Osteocyte (in vitro differentiated cells): ENCODE measurements at regions not wholly inside any gene's neighbourhood (a gene's known extent, or its start where the extent isn't known, plus 50 kb on each side); places are given as distances from the start of the nearest gene placed in this dataset.
A peak's percentile ranks its signal among the peaks of the same experiment; 100 is the strongest.

Experiments used
- DNase-seq: peaks from one replicate; pipeline ENCODE4 v3.0.0; 2021; ENCODE audit warnings: mixed read lengths; ENCODE audit not compliant: unreplicated experiment; ENCODE audit errors: extremely low spot score
- H3K27ac Mint-ChIP-seq: one replicate; pipeline ENCODE4 v1.8.0; 2021; ENCODE audit warnings: mild to moderate bottlenecking, mixed read lengths; ENCODE audit not compliant: unreplicated experiment
- H3K27me3 Mint-ChIP-seq: one replicate; pipeline ENCODE4 v1.8.0; 2021; ENCODE audit warnings: mixed read lengths; ENCODE audit not compliant: unreplicated experiment
- H3K36me3 Mint-ChIP-seq: one replicate; pipeline ENCODE4 v1.8.0; 2021; ENCODE audit warnings: mixed read lengths; ENCODE audit not compliant: unreplicated experiment
- H3K4me1 Mint-ChIP-seq: one replicate; pipeline ENCODE4 v1.8.0; 2021; ENCODE audit warnings: mixed read lengths; ENCODE audit not compliant: unreplicated experiment
- H3K4me3 Mint-ChIP-seq: one replicate; pipeline ENCODE4 v1.8.0; 2021; ENCODE audit warnings: mild to moderate bottlenecking, moderate library complexity, mixed read lengths; ENCODE audit not compliant: unreplicated experiment
- H3K9me3 Mint-ChIP-seq: one replicate; pipeline ENCODE4 v1.8.0; 2021; ENCODE audit warnings: mixed read lengths; ENCODE audit not compliant: unreplicated experiment
- CTCF ChIP-seq: fragments of 200-600 bp; sonication (generic); IDR thresholded peaks from 2 replicates; pipeline ENCODE4 v1.5.0; 2021; ENCODE audit warnings: antibody characterized with exemption, mild to moderate bottlenecking, moderate library complexity

GRCh38 chr4:25981749-25982148 is 67.7 kb downstream of the SMIM20 start:
- no peak for TF ChIP-seq CTCF
- Mint-ChIP-seq H3K27me3 (peaks cover 6% of the 10 kb centered on the region), H3K36me3 (no peaks in the 10 kb centered on the region), H3K9me3 (no peaks in the 10 kb centered on the region), H3K4me3 (no peak overlapping the region), H3K4me1 (no peaks in the 10 kb centered on the region), H3K27ac (no peak overlapping the region)
- DNase-seq: no peak

- Mint-ChIP-seq H3K4me1 (peaks cover under 1% of the 10 kb centered on the region), H3K27ac (no peak overlapping the region), H3K36me3 (no peaks in the 10 kb centered on the region), H3K4me3 (no peak overlapping the region), H3K9me3 (no peaks in the 10 kb centered on the region), H3K27me3 (peaks cover 8% of the 10 kb centered on the region)
- peak; percentile 19 for DNase-seq
- no peak for TF ChIP-seq CTCF
Measured at GRCh38 chr4:25982962-25983361, 68.9 kb downstream of the SMIM20 start.

GRCh38 chr4:25984266-25984665 is 70.2 kb downstream of the SMIM20 start:
- Mint-ChIP-seq H3K4me1 (peaks cover 4% of the 10 kb centered on the region), H3K36me3 (no peaks in the 10 kb centered on the region), H3K27me3 (peaks cover 8% of the 10 kb centered on the region), H3K9me3 (no peaks in the 10 kb centered on the region), H3K27ac (no peak overlapping the region), H3K4me3 (no peak overlapping the region)
- no peak for DNase-seq
- no peak for TF ChIP-seq CTCF

GRCh38 chr4:25984796-25985195 is 70.8 kb downstream of the SMIM20 start:
- Mint-ChIP-seq H3K36me3 (no peaks in the 10 kb centered on the region), H3K4me1 (peaks cover 4% of the 10 kb centered on the region), H3K27me3 (peaks cover 8% of the 10 kb centered on the region), H3K4me3 (no peak overlapping the region), H3K9me3 (no peaks in the 10 kb centered on the region), H3K27ac (no peak overlapping the region)
- TF ChIP-seq CTCF: no peak
- peak; percentile 60 for DNase-seq

- Mint-ChIP-seq H3K36me3 (no peaks in the 10 kb centered on the region), H3K4me1 (peaks cover 4% of the 10 kb centered on the region), H3K27ac (no peak overlapping the region), H3K4me3 (no peak overlapping the region), H3K27me3 (peaks cover 8% of the 10 kb centered on the region), H3K9me3 (no peaks in the 10 kb centered on the region)
- DNase-seq: peak; percentile 73
- no peak for TF ChIP-seq CTCF
Measured at GRCh38 chr4:25986807-25987206, 72.8 kb downstream of the SMIM20 start.
